ENCODE measurements at regions not wholly inside any gene's neighbourhood (a gene's known extent, or its start where the extent isn't known, plus 50 kb on each side); places are given as distances from the start of the nearest gene placed in this dataset.

- no peaks in the 10 kb centered on the region for H3K27me3 ChIP-seq
- no peak for DNase-seq
- H3K4me3 ChIP-seq = no peak overlapping the region
- H3K36me3 ChIP-seq (ENCODE audit: low read depth, missing control alignments) = no peaks in the 10 kb centered on the region
- no peak overlapping the region for H3K27ac ChIP-seq
- intact Hi-C loops (cut with DNase I; ENCODE audit: low total_unique reads) = no loop called here
- H3K9me3 ChIP-seq = no peaks in the 10 kb centered on the region
- TF ChIP-seq POLR2A (IDR thresholded peaks at IDR 0.05) = no peak
- no peak for TF ChIP-seq CTCF (IDR thresholded peaks at IDR 0.05)
- H3K4me1 ChIP-seq = no peaks in the 10 kb centered on the region
- WGBS, 2 donors = 38 to 41% methylated on average over 1 of the region's 1 CpG
Measured at GRCh38 chr7:112708236-112708635, 82.0 kb downstream of the TMEM168 start.

Data from testis (tissue), 2 donors.